CD4-positive, alpha-beta T cell treated with Interferon gamma for 1 hour (primary cell): ENCODE measurements at regions not wholly inside any gene's neighbourhood (a gene's known extent, or its start where the extent isn't known, plus 50 kb on each side); places are given as distances from the start of the nearest gene placed in this dataset.
A peak's percentile ranks its signal among the peaks of the same experiment; 100 is the strongest.

ENCODE experiments used
- DNase-seq: peaks from one replicate; pipeline ENCODE4 v3.0.0-alpha.2; 2020

DNA sequence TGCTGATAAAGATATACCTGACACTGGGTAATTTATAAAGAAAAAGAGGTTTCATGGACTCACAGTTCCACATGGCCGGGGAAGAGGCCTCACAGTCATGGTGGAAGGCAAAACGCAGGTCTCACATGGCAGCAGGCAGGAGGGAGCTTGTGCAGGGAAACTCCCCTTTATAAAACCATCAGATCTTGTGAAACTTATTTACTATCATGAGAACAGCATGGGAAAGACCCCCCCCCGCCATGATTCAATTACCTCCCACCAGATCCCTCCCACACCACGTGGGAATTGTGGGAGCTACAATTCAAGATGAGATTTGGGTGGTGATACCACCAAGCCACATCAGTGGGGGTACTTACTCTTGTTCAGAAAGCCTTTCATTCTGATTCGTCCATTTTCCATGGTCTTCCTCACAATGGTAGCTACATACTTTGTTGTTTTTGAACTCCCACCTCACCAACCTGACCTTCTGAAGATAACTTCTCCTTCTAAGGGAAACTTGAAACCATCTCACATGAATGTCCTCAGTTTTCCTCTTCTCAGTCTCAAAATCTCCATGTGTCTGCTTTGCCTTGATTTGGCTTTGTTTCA is 275.6 kb upstream of the PROK2 start:
- DNase-seq = no peak

DNA sequence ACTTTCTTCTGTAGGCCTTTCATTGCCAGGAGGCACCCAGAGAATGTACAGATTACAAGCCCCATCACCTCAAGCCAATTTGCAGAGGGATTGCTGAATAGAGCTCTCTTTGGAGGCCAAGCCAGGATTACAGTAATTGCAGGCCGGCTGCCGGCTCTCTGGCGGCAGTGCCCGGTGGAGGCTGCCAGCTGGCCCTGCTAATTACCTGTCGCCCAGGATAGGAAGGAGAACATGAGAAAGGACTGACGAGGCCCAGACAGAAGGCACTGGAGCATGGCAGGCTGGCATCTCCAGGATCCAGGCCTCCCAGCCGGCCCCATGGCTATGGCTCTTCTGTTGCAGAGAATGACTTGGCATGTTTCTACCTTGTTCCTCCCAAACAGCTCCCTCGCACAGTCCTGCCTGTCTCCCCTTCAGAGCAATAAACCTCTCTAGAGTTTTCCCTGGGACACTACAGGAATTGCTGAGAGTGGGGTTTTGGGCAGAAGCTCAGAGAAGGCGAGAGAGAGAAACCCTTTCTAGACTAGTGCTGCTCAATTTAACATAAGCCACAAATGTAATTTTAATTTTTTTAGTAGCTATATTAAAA is 273.6 kb upstream of the PROK2 start:
- no peak for DNase-seq

DNA sequence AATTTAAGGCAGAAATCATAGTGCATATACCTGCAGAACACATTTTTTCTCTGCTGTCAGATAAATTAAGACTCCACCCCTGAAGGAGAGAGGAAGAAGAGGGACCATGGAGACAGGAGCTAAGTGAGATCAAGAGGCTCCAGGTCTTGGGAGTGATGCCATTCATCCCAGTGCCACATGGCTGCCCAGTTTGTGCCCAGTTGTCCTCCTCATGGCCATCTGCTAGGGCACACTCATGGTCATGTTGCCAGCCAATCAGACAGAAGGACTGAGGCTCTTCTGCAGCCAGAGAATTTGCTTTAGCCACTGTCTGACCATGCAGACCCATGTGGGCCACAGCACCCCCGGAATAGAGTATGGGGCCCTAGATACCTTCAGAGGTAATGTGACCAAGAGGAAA is 270.5 kb upstream of the PROK2 start:
- DNase-seq = no peak

DNA sequence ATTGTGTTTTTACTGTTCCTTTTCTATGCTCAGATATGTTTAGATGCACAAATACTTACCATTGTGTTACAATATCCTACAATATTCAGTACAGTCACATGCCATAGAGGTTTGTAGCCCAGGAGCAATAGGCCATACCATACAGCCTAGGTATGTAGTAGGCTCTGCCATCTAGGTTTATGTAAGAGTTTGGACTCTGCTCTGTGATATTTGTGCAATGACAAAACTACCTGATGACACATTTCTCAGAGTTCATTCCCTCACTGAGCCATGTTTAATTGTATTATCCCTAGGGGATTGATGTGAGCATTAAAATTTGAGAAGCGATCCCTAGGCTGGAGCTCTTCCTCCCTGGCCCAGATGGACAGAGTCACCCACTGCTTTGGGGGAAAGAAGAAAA is 270.0 kb upstream of the PROK2 start:
- no peak for DNase-seq

DNA sequence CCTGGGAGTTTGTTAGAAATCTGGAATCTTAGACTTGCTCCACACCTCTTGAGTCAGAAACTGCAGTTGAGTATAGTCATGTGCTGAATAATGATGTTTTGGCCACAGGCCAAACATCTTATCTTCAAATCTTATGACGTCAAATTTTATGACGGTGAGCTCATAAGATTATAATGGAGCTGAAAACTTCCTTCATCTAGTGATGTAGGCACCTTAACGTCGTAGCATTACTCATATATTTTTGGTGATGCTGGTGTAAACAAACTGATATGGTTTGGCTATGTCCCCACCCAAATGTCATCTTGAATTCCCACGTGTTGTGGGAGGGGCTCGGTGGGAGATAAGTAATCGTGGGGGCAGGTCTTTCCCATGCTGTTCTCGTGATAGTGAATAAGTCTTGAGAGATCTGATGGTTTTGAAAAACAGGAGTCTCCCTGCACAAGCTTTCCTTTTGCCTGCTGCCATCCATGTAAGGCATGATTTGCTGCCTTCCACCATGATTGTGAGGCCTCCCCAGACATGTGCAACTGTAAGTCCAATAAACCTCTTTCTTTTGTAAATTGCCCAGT is 268.0 kb upstream of the PROK2 start:
- DNase-seq = no peak

DNA sequence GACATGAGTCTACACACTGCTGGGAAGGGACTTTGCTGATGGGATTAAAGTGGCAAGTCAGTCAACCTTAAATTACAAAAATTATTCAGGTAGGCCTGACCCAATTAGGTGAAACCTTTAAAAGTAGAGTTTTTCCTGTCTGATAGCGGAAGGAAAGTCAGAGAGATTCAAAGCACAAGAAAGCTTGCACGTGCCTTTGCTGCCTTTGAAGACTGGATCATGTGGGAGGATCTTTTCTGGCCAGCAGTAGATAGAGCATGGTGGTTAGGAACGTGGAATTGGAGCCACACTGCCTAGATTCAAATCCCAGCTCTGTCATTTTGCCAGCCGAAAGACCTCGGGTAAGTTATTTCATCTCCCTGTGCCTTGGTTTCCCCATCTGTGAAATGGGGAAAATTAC is 265.8 kb upstream of the PROK2 start:
- DNase-seq = no peak

DNA sequence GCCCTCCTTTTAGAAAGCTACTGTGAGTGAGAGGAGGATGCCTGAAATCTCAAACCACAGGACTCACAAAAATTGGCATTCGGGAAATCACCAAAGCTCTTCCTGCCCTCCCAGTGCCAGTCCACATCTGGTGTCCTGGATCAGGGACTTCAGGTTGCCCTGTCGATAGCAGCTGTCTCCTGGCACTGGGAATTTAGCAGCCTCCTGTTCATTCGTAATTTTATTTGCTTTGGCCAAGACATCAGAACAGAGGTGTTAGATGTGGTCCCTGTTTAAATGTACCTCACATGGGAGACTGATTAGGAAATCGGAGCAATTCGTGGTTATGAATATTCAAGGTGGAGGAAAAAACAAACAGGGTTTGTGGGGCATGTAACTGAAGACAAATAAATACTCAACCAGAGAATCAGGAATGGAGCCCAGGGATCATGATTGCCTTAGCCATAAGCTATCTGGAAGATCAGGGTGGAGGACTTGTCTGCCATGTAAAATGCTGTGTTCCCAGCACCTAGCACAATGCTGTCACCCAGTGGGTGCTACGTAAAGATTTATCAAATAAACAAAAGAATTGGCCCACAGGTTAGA is 265.2 kb upstream of the PROK2 start:
- DNase-seq = no peak

DNA sequence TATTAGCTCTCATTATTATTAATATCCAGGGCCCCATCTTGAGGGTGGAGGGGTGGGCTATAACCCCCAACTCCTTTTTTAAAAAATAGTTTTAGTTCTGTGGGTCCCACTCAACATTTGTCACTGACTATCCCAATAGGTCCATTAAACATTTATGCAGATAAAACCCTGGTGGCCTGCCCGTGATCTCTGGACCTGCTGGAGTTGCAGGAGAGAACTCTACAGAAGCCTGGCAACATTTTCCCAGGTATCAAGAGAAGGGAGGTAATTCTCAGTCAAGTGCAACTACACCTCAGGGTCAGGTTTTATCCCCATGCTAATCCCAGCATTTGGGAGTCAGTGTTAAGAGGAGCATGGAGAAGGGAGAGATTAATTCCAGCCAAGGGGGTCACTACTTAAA is 264.4 kb upstream of the PROK2 start:
- DNase-seq = no peak

DNA sequence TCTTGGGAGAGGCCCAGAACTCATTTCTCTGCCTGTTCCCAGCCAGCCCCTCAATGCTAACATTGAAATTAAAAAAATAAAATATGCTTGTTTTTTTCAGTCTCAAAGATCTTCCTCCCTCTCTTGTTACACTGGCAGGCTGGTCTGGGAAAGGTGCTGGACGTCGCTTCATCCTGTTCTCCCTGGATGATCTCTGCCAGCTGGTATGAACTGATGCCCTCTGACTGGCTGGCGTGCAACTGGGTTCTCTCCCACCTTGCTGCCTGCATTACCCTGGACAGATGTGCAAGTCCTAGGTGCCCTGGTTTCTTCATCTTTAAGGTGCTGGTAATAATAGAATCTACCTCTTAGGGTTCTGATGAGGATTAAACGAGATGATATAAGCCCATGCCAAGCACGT is 263.9 kb upstream of the PROK2 start:
- no peak for DNase-seq

DNA sequence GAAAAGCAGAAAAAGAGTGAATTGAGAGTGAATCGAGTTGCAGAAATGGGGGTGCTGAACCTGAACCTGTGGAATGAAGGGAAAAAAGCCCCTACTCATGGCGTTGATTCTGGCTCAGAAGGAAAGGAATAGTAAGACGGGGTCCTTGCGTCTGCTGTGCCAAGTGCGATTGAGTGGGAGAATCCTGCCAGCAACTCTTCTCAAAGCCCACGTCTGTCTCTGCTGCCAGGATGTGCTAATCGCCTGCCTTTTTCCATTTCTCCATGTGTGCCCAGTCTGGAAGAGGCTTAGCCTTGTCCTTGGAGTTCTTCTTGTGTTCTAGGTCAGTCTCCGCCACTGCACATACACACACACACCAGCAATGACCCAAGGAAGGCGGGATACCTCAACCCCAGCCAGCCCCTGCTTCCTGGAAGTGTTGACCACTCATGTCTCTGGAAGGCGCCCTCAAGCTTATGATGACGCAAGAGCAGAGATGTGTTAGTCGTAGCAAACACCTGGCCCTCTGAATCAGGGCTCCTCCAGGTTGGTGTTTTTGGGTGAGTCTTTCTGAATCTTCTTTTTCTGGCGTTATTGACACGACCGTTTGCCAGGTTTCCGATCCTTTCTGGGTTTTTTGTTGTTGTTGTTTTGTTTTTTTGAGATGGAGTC is 262.4 kb upstream of the PROK2 start:
- no peak for DNase-seq

DNA sequence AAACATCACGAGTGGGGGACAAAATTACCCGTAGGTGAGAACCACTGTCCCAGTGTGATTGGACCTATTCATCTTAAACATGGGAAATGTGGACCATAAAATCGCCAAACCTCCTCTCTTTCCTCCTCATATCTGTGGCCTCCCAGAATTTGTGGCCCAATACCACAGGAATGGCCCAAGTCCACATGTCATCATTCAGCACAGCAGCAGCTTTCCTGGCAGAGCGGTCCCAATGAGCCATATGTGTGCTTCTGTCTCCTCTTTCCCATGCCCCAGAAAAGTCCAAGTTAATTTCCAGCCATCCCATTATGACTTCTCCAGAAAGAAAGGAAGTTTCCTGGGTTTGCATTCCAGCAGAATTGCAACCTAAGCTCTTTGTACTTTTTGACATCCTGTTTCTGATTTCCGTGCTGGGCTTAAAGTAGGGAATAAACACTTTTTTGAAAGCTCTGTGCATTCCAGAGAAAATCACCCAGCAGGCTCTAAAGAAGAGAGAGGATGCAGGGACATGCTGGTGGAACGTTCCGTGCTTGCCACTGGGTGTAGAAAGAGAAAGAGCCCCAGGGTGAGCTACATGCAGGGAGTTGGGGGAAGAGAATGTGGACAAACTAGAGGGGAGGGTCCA is 259.4 kb upstream of the PROK2 start:
- no peak for DNase-seq

DNA sequence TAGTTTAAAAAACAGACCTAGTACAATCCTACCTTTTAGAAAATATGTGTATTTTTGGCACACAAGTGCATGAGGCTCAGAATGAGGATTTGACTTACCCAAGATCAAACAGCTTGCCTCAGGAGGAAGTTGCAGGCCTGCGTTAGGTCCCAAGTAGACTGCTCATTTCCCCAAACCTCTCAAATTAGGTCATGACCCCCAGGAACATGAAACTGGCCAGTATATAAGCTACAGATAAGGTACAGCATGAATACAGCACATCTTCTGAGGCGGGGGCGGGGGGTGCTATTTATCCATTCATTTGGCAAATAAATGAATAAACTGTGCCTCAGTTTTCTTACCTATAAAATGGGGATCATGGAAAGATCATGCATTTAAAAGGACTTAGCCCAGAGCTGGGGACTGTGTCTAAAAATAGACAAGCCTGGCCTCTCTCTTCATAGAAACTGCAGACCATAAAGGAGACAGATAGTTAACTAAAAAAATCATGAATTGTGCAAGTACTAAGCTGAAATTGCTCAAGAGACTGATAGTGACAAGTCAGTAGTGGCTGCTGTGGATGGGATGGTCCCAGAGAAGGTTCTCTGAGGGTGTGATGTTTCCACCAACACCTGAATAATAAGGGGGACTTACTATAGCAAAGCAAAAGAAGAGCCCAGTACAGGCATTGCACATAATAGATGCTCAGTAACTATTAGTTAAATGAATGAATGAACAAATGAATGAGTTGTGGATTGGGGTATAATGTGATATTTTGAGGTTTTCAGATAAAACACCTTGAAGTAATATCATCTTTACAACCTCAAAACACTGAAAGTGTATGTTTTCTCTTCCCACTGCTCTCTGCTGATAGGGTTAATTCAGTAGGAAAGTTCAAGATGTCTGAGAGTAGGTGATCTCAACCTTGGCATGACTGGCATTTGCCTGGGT is 258.5 kb upstream of the PROK2 start:
- DNase-seq = peak; percentile 37

DNA sequence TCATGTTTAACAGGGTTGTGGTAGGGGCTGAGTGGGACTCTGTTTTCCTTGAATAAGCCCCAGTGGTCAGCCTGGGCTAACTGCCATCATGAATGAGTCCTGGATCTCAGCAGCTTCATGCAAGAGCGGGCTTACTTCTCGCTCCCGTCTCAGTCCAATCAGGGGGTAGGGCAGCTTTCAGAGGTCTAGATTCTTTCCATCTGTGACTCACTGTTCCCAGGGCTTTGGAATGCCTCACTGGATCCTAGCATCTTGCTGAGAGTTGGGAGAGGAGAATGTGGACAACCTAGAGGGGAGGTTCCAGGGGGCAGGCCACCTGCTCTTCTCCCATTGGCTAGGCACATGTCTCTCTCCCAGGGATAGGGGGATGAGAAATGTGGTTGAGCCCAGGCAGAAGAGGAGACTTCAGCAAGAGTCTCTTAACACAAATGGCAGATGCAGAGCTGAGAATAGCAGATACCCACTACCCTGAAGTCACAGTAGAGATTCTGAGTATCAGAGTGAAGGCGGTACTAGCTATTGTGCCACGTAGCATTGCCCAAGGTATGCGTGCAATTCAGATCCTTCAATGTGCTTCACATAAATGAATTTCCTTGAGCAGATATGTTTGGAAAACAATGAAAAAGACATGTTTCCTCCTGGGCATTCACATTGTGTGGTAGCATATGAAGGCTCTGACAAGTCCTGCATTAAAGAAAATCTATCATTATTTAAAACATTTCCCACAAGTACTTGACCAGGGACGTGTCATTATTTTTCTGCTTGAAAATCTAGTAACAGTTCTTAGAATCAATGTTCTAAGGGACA is 257.7 kb upstream of the PROK2 start:
- no peak for DNase-seq

DNA sequence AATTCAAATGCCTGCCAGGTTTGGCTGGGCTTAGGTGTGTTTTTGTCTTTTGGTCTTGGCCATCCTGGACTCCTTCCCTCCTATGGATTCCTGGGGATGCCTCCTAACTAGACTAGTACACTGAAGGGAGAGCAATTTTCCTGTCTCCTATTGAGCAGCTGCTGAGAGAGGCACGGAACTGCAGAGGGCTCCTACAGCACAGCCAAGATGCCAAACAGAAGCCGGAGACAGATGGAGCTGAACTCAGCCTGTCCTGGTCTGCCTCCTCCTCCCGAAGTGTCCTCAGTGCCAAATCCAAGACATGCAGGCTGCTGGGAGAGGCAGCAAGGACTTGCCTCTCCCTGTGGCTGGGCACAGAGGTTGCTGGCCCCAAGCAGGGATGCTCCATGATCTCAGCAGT is 256.6 kb upstream of the PROK2 start:
- no peak for DNase-seq

DNA sequence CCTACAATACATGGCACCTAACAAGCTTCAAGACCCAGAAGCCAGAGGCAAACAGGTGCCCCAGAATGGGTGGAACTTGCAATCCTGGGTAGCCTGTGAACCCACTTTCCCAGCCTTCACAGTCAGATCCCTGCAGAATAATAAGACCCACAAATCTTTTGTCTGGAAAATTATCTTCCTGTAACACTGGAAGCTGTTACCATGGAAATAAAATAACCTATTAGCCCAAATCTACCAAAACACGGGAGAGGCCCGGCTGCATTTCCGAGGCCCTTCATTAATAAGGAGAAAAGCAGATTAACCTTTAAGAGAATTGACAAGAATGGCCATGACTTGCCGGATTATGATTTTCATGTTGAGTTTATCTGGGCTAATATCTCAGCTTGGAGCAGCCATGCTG is 256.1 kb upstream of the PROK2 start:
- DNase-seq = no peak

DNA sequence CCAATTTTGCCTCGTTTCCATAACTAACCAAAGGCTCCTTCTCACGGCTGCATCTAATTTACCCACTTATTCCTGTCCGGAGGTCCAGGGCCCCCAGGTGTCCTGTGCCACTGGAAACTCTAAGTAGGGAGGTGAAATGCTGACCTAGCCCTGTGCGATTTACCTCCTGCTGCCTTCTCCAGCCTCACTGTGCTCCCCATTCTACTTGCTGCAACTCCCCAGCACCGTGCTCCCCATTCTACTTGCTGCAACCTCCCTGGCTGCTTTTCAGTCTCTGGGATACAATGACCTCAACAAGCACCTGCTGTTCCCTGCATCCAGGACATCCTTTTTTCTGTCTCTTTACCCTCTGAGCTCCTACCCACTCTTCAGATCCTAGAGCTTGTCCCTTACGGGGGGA is 254.7 kb upstream of the PROK2 start:
- no peak for DNase-seq

DNA sequence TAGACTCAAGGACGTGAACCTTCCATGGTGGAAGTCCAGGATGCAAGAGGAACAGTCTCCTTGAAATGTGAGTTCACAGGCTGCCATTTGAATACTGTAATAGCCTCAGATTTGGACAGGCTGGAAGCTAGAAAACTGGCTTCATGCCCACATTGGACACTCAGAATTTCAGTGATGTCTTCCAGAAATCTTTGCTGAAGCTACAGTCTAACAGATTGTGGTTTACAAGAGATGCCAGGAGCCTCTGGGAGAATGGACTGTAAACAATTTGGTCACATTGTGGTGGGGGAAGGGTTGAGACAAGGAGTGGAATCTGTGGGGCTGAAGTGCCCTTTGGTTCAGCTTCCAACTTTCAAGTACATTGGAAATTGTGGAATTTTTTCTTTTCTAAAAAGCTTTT is 252.0 kb upstream of the PROK2 start:
- DNase-seq = no peak

DNA sequence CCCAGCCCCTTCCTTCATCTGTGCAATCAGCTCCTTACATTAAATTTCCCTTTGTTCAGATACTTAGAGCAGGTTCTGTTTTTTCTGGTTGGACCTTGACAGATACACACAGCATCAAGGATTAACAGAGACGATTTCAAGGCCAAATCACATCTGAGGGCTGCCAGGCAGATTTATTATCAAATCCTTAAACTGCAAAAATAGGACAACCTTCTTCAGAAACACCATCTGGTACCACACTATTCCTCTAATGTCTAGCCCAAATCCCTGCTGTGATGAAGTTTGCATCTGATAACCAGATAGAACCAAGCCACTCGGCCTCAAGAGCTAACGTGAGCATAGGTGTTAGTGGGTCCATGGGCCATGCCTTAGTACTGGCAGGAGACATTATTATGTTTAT is 250.7 kb upstream of the PROK2 start:
- DNase-seq = no peak

DNA sequence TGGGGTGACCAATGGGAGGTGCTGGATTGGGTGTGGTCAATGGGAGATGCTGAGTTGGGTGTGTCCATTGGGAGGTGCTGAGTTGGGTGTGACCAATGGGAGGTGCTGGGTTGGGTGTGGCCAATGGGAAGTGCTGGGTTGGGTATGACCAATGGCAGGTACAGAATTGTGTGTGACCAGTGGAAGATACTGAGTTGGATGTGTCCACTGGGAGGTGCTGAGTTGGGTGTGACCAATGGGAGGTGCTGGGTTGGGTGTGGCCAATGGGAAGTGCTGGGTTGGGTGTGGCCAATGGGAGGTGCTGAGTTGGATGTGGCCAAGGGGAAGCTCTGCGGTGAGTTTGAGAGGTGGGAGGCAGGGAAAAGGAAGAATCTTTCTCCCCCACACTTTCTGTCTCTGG is 250.0 kb upstream of the PROK2 start:
- DNase-seq = no peak

DNA sequence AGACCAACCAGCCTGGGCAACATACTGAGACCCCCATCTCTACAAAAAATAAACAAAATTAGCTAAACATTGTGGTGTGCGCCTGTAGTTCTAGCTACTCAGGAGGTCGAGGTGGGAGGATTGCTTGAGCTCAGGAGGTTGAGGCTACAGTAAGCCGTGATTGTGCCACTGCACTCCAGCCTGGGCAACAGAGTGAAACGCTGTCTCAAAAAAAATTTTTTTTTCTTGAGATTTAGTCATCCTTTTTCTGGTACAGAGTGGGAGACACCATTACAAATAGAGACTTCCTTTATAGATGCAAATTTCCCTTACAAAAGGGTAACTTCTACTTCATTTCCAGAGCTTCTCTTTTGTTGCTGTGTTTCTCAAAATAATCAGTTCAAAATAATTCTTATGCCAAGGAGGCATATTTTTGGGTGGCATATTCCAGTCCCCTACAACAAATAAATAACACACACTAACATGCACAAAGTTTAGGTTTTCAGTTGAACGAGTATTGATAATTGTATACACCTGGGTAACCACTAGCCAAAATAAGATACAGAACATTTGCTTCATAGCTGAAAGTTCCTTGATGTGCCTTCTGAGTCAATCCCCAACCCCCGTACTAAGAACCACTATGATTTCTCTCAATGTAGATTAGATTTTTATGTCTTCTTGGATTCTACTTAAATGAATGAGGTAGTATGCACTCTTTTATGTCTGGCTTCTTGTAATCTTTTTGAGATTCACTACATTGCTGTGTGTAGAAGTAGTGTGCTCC is 248.9 kb upstream of the PROK2 start:
- no peak for DNase-seq
